NCI-H1436 (cell line): ENCODE measurements at regions not wholly inside any gene's neighbourhood (a gene's known extent, or its start where the extent isn't known, plus 50 kb on each side); places are given as distances from the start of the nearest gene placed in this dataset.
"Not testable (repeated sequence)": the region's sequence is repeated elsewhere in the genome, so short reads cannot be mapped to it uniquely, and the experiment has no call there.

Experiments
- DNase-seq: peaks from one replicate; lab custom pipeline; 2025; lab: John Stamatoyannopoulos, UW

GRCh38 chr11:95434489-95435057 is 203.6 kb upstream of the SESN3 start:
- DNase-seq: no peak

DNA sequence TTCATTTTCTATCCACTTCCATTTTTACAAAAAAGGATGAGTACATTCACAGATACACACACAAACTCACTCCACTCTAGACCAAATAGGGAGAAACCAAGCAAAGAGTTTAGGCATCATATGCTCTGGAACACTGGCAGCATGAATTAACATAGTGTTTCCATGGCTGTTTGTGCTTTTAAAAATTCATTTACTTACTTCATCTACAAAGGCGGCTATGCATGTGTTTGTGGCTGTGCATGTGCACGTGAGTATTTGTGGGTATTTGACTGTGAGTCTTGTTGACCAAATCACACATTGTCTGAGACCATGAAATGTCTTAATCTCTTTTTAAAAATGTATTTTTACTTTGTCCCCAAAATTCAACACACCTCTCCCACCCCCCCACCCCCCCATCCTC is 203.0 kb upstream of the SESN3 start:
- DNase-seq: no peak

DNA sequence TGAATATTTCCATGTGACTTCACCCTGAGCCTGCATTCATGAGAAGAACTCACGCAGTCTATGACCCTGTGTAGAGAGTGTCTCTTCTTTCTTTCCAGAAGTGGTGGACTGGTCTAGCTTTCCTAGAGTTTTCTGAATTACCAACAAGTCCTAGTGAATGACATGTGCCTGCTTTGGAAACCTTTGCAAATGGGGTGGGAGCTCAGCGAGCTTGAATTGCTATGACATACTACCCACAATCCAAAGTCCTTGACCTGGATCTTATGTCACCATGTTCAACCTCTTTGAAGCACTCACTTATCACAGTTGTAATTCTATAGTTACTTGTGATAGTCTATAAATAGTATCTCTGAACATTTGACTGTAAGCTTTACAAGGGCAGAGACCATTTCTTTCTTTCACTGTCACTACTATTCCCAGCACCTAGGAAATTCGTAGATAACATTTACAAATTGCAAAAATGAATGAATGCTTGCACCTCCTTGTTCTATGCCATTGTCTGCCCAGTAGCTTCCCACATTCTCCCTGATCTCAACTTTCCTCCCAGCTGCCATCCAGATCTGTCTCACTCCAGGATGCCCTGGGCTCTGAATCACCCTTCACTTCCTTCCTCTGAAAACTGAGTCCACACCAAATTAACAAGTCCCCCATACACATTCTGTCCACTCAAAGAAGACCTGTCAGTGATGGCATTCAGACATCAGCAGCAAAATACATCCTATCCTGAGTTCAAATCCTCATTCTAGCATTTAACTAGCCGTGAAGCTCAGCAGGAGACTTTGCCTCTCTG is 201.9 kb upstream of the SESN3 start:
- no peak for DNase-seq

- no peak for DNase-seq
These were observed 198.4 kb upstream of the SESN3 start for GRCh38 chr11:95429376-95429907.

DNA sequence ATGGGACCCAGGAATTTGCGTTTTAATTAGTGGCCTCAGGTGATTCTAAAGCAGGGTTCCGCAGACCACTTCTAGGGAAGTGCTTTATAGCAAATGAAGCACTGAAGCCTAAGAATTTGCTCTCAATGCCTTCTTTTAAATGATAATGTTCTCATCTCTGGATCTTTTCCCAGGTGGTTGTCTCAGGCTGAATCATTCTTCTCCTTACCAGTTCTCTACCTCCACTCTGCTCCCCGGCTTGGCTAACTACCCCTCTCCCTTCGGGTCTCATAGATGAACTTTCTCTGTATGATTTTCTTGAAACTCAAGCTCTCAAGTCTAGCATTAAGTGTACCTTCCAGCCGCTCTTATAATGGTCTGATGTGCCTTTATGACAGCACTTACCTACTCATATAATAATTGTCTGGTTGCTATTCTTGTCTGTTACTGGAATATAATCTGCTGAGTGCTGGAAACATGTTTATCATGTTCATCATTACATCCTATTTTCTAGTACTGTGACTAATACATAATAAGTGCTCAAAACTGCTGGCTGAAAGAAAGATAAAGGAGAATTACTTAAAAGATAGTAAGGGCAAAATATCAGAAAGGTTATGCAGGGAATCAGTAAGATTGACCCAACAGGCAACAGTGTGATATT is 195.9 kb upstream of the SESN3 start:
- no peak for DNase-seq

DNA sequence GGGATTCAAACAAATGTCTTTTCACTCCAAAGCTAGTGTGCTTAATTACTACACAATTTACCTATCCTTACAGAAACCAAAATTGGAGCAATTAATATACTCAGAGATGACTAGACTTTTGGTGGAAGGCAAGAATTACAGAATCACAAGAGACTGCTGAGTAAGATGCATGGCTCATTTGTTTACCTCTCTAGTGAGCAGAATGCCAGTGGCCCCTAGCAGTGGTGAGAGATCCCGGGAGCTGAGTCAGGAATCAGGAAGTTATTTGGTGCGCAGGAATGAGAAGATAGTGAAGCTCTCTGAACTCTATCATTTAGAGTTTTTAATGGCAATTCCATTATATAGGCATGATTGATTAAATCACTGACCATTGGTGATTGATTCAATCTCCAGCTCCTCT is 188.9 kb upstream of the SESN3 start:
- no peak for DNase-seq

DNA sequence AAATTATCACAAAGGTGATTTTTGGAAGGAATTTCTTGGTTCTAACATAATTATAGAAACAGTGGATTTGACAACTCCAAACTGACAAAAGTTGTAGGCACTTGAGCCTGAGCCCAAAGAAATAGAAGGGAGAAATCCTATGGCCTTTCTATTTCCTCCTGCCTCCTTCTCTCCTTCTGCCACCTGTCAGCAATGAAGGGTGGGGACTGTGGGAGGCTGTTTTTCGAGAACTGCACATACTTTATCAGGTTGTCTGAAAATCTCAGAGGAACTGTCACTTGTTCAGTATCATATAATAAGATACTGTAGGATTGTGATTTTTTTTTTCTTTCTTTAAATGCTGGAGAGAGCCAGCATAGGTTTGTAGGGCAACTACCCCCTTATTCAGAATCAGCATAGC is 187.9 kb upstream of the SESN3 start:
- no peak for DNase-seq

DNA sequence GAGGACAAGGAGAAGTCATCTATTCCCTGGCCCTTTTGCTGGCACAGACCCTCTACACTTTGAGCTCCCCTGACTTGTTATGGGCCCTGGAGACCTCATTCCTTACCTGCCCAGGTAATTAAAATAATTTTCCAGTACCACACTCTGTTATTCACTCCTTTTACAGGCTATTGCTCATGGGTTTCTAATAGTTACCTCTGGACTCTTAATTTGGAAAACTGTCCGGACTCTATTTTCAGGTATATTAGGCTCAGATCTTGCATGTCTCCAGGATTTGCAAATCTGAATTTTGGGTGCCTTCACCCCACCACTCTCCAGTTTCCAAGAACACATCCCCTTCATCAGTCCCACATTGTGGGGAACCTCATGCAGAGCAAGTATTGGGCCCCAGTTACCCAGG is 186.8 kb upstream of the SESN3 start:
- no peak for DNase-seq

DNA sequence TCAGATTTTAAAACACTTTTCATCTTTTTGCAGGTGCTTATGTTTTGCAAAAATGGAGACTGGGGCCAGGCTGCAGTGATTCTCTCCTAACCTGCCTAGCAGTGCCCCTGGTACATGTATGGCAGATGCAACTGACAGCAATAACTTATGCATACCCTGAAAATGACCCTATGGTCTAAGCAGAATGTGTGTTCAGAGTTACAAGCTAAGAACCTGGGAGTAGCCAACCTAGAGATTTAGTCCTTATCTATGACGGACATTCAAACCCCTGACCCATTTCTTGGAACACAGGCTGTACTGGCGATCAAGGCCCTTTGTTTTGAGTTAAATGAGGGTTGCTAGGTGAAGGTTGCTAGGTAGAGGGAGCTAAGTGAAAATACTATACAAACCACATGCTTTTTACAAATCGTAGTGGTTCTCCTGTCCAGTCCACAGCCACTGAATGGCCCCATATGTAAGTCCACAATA is 184.9 kb upstream of the SESN3 start:
- no peak for DNase-seq

GRCh38 chr11:95414217-95414616 is 183.2 kb upstream of the SESN3 start:
- no peak for DNase-seq

- DNase-seq: no peak
These were observed 182.8 kb upstream of the SESN3 start for GRCh38 chr11:95413761-95414160.

- DNase-seq: no peak
These were observed 182.0 kb upstream of the SESN3 start for GRCh38 chr11:95413021-95413420.

GRCh38 chr11:95412074-95412473 is 181.1 kb upstream of the SESN3 start:
- no peak for DNase-seq

DNA sequence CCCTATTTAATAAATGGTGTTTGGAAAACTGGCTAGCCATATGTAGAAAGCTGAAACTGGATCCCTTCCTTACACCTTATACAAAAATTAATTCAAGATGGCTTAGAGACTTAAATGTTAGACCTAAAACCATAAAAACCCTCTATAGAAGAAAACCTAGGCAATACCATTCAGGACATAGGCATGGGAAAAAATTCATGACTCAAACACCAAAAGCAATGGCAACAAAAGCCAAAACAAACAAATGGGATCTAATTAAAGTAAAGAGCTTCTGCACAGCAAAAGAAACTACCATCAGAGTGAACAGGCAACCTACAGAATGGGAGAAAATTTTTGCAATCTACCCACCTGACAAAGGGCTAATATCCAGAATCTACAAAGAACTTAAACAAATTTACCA is 179.7 kb upstream of the SESN3 start:
- DNase-seq: not testable (repeated sequence)

- no peak for DNase-seq
These were observed 175.3 kb upstream of the SESN3 start for GRCh38 chr11:95406271-95406670.

- DNase-seq: no peak
These were observed 173.4 kb upstream of the SESN3 start for GRCh38 chr11:95404370-95404769.

DNA sequence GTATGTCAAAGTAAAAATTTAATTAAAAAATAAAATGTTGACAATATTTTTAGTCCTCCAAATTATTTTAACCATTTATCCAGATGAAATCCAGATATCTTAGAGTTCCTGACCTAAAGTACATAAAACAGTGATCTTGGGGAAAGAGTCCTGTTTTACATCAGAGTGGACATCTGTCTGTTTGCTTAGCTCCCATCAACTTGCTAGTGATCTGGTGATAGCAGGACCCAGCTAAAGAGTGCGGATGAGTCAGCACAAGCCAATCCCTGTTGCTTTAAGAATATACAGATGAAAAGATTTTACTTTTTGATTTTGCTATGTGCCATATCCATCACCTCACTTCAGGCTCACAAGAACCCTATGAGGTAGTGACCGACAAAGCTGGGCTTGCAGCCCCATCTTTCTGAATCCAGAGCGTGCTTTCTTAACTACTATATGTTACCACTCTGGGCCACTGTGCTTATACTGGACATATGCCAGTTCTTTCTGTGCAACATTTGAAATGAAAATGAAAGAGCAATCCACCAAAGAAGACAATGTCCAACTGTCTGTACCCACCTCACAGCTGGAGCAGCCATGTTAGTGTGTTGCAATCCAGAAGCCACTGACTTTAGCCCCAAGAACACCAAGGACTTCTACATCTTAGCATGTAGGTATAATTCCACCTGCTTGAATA is 167.6 kb upstream of the SESN3 start:
- DNase-seq: no peak

DNA sequence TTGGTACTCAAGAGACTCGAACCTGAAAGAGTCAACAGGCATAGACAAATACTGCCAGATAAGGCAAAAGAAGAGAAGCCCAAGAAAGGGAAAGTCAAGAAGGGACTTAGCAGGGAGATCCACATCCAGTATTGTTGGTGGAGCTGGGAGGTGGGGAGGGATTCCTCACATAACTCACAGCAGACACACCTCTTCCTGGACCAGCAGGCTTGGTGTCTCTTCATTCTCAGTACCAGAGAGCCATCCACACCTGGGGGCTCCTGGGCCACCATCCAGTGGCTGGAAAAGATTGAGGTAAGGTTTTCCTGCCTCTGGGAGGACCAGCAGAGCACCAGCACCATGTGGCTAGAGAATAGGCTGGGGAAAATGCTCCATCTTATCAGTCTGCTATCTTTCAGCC is 161.6 kb upstream of the SESN3 start:
- no peak for DNase-seq

- no peak for DNase-seq
These were observed 158.4 kb upstream of the SESN3 start for GRCh38 chr11:95389427-95389826.

- no peak for DNase-seq
These were observed 157.1 kb upstream of the SESN3 start for GRCh38 chr11:95388086-95388485.

DNA sequence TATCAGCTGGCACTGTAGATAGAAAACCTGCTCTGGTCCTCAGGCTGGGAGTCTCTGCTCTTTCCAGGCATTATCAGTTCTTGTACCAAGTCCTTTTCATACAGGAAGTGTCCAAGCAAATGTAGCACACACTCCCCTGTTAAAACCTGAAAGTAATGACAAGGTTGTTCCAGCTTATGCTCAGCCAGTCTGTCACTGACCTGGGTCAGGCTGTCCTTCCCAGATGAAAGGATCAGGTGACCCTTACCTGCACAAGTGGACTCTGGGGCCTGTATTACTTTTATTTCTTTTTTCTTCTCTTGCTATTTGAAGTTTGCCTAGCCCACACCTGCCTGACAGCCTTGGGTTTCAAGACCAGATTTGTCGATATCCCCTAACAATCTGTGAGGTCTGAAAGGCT is 156.3 kb upstream of the SESN3 start:
- no peak for DNase-seq

- no peak for DNase-seq
These were observed 154.6 kb upstream of the SESN3 start for GRCh38 chr11:95385577-95385976.

DNA sequence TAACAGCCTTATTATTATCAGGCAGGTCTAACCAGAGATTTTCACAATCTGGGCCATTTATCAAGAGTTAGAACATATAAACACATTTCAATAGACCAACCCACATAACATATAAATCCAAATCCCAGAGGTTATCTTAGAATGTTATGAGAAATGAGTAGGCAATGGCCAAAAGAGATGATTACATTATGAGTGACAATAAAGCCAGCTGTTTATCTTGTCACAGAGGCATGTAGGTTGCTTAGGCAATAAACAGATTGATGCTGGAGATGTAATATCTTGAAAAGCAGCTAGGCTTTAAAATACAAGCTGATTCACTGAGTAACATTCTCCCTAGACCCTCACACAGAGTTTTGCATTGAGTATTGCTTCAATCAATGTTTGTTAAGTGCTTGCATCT is 148.5 kb upstream of the SESN3 start:
- no peak for DNase-seq
